GM18868 (cell line): ENCODE measurements at regions not wholly inside any gene's neighbourhood (a gene's known extent, or its start where the extent isn't known, plus 50 kb on each side); places are given as distances from the start of the nearest gene placed in this dataset.

Experiments
- ATAC-seq: cut with Tn5 transposase; IDR thresholded peaks from one replicate; pipeline ENCODE4 v1.9.1; 2021; ENCODE audit warnings: mild to moderate bottlenecking, moderate library complexity; ENCODE audit not compliant: unreplicated experiment

GRCh38 chrX:112148397-112148796, 65.8 kb upstream of the TRPC5 start:
- ATAC-seq: no peak

GRCh38 chrX:112147206-112147605, 64.6 kb upstream of the TRPC5 start:
- ATAC-seq: no peak

GRCh38 chrX:112137276-112137675, 54.7 kb upstream of the TRPC5 start:
- ATAC-seq: no peak
